Loucy (cell line): ENCODE measurements at regions not wholly inside any gene's neighbourhood (a gene's known extent, or its start where the extent isn't known, plus 50 kb on each side); places are given as distances from the start of the nearest gene placed in this dataset.
"Not testable (repeated sequence)": the region's sequence is repeated elsewhere in the genome, so short reads cannot be mapped to it uniquely, and the experiment has no call there.

ENCODE experiments used
- H2AFZ ChIP-seq: fragments of 200-600 bp; sonication (generic); 2 replicates; pipeline ENCODE4 v1.6.0; 2016; ENCODE audit warnings: antibody characterized with exemption, mild to moderate bottlenecking, low read length, moderate library complexity
- H3F3A ChIP-seq: fragments of 200-600 bp; 2 replicates; pipeline ENCODE4 v1.6.0; 2016; ENCODE audit warnings: antibody characterized with exemption, low read depth, mild to moderate bottlenecking
- H3K27me3 ChIP-seq: fragments of 200-600 bp; sonication (generic); 2 replicates; pipeline ENCODE4 v1.6.1; 2014; ENCODE audit warnings: low read length, mild to moderate bottlenecking; ENCODE audit not compliant: insufficient read depth, poor library complexity, severe bottlenecking
- H3K36me3 ChIP-seq: fragments of 200-600 bp; sonication (generic); 2 replicates; pipeline ENCODE4 v1.6.1; 2016; ENCODE audit warnings: low read length; ENCODE audit not compliant: insufficient read depth
- H3K4me1 ChIP-seq: fragments of 200-600 bp; sonication (generic); 2 replicates; pipeline ENCODE4 v1.5.1; 2014; ENCODE audit warnings: low read length, mild to moderate bottlenecking; ENCODE audit not compliant: insufficient read depth, poor library complexity, severe bottlenecking
- H3K4me2 ChIP-seq: fragments of 200-600 bp; sonication (generic); 2 replicates; pipeline ENCODE4 v1.6.0; 2014; ENCODE audit warnings: antibody characterized with exemption, low read length, low read depth, mild to moderate bottlenecking; ENCODE audit not compliant: poor library complexity, severe bottlenecking
- H3K4me3 ChIP-seq: fragments of 200-600 bp; sonication (generic); 2 replicates; pipeline ENCODE4 v1.5.1; 2014; ENCODE audit warnings: low read length, mild to moderate bottlenecking, mixed read lengths; ENCODE audit not compliant: poor library complexity, severe bottlenecking
- H3K79me2 ChIP-seq: fragments of 200-600 bp; sonication (generic); 2 replicates; pipeline ENCODE4 v1.6.1; 2014; ENCODE audit warnings: low read length; ENCODE audit not compliant: insufficient read depth
- H3K9ac ChIP-seq: fragments of 200-600 bp; sonication (generic); 2 replicates; pipeline ENCODE4 v1.6.0; 2014; ENCODE audit warnings: mild to moderate bottlenecking, low read depth, low read length, moderate library complexity; ENCODE audit not compliant: poor library complexity, severe bottlenecking
- H3K9me2 ChIP-seq: fragments of 200-600 bp; sonication (generic); replicated peaks from 2 replicates; pipeline ENCODE4 v1.6.1; 2016; ENCODE audit warnings: low read depth, low read length, mixed read lengths
- H3K9me3 ChIP-seq: fragments of 200-600 bp; sonication (generic); 2 replicates; pipeline ENCODE4 v1.6.1; 2014; ENCODE audit warnings: mild to moderate bottlenecking, antibody characterized with exemption, low read length, low read depth; ENCODE audit not compliant: insufficient read depth
- H4K20me1 ChIP-seq: fragments of 200-600 bp; sonication (generic); 2 replicates; pipeline ENCODE4 v1.6.0; 2014; ENCODE audit warnings: antibody characterized with exemption, low read length, mild to moderate bottlenecking; ENCODE audit not compliant: insufficient read depth, poor library complexity, severe bottlenecking
- EZH2phosphoT487 ChIP-seq: fragments of 200-600 bp; IDR thresholded peaks from 2 replicates; pipeline ENCODE4 v1.6.1; 2018; ENCODE audit warnings: antibody characterized with exemption, mild to moderate bottlenecking, moderate library complexity, borderline replicate concordance
- TF ChIP-seq, protein P1 (sequence below): fragments of 200-600 bp; sonication (generic); conservative IDR thresholded peaks from 2 replicates; pipeline ENCODE4 v1.5.1; 2014; ENCODE audit warnings: mild to moderate bottlenecking, antibody characterized with exemption, low read length

DNA sequence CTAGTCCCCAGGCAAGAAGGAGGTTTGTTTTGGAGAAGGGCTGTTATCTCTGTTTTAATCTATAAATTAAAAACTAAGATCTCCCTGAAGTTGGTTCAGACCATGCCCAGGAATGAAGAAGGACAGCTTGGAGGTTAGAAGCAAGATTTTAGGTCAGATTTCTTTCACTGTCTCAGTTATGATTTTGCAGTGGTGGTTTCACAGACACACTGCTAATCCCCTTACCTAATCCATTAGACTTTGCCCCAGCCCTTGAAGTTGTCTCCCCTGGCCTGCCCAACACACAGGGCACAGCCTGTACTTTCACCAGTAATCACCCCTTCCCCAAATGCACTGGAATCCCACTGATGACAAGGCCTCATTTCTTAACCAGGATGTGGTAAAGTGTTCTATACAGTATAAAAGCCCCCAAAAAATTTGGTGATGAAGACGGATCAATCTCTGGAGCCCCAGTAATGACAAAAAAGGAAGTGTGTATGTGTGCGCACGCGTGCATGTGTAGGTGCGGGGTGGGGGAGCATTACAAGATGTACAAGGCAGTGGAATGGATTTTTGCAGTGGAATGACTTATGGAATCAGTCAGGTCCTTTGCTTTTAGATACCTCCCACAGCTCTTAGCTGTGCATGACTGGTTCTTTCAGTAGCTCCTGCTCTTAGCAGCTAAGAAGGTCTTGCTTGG lies 73.1 kb upstream of the TERB2 start:
- H3K9me3 ChIP-seq, result no peaks in the 10 kb centered on the region
- no peaks in the 10 kb centered on the region for H3K4me1 ChIP-seq
- no peak overlapping the region for H3K4me3 ChIP-seq
- no peaks in the 10 kb centered on the region for H3K9me2 ChIP-seq
- H3K79me2 ChIP-seq, result no peaks in the 10 kb centered on the region
- no peak overlapping the region for H2AFZ ChIP-seq
- no peak overlapping the region for H3K9ac ChIP-seq
- TF ChIP-seq, protein P1, sequence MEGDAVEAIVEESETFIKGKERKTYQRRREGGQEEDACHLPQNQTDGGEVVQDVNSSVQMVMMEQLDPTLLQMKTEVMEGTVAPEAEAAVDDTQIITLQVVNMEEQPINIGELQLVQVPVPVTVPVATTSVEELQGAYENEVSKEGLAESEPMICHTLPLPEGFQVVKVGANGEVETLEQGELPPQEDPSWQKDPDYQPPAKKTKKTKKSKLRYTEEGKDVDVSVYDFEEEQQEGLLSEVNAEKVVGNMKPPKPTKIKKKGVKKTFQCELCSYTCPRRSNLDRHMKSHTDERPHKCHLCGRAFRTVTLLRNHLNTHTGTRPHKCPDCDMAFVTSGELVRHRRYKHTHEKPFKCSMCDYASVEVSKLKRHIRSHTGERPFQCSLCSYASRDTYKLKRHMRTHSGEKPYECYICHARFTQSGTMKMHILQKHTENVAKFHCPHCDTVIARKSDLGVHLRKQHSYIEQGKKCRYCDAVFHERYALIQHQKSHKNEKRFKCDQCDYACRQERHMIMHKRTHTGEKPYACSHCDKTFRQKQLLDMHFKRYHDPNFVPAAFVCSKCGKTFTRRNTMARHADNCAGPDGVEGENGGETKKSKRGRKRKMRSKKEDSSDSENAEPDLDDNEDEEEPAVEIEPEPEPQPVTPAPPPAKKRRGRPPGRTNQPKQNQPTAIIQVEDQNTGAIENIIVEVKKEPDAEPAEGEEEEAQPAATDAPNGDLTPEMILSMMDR, result no peak
- no peak for TF ChIP-seq EZH2phosphoT487
- H3K4me2 ChIP-seq, result no peak overlapping the region
- no peaks in the 10 kb centered on the region for H3F3A ChIP-seq
- no peaks in the 10 kb centered on the region for H4K20me1 ChIP-seq
- no peaks in the 10 kb centered on the region for H3K27me3 ChIP-seq
- no peaks in the 10 kb centered on the region for H3K36me3 ChIP-seq

DNA sequence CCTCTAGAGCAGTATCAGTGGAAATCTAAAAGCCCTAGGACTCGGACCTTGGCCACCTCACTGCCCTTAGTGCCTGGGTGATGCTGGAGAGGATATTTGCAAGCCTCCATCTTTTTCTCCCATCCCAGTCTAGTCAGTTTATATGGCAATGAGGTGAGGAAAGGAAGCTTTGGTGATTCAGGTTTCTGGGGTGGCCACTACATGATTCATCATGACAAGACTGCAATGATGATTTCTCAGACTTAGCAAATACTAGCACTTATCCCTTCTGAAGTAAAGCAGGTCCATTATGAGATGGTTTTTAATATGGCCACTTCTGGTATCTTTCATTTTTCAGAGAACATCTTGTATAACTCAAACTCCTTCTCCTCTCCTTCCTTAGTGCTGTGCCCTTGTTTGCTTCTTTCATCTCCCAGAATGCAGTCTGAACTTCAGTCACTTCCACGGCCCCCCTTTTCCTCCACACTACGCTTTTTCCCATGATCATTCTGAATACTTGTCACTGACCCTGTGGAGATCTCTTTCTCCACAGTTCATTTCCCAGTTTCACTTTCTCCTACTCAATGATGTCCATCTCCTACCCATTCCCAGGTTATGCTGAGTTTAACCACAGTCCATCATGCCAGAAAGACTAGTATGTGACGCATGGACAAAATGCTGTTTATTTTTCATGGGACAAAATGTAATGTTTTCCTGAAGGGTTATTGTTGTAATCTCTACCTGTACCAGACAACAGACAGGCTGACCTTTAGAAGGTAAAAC lies 57.4 kb upstream of the TERB2 start:
- H3K27me3 ChIP-seq, H3K9me3 ChIP-seq, H3K4me1 ChIP-seq, H3K4me2 ChIP-seq, H3K79me2 ChIP-seq, H3F3A ChIP-seq, H3K4me3 ChIP-seq, H3K9me2 ChIP-seq, H4K20me1 ChIP-seq, H3K36me3 ChIP-seq, H3K9ac ChIP-seq, H2AFZ ChIP-seq: not testable (repeated sequence)

DNA sequence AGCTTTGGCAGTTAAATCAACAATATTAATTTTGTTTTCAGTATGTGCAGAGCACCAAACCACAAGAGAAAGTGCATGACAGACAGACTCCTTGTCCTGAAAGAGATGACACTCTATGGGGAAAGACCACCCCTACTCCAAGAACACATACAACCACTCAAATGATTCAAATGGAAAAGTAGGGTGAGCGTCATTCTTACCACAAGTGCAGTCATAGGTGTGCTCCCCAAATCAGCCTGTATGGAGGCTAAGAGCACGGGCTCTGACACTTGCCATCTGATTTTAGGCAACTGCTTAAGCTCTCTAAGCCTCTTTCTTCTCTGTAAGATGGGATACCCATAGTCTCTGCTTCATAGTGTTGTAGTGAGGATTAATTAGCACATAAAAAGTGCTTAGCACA lies 56.7 kb upstream of the TERB2 start:
- not testable (repeated sequence) for H3F3A ChIP-seq, H3K9me3 ChIP-seq, H3K9me2 ChIP-seq, H3K36me3 ChIP-seq, H4K20me1 ChIP-seq, H3K4me2 ChIP-seq, H3K4me1 ChIP-seq, H3K27me3 ChIP-seq, H2AFZ ChIP-seq, H3K9ac ChIP-seq, H3K79me2 ChIP-seq, H3K4me3 ChIP-seq

DNA sequence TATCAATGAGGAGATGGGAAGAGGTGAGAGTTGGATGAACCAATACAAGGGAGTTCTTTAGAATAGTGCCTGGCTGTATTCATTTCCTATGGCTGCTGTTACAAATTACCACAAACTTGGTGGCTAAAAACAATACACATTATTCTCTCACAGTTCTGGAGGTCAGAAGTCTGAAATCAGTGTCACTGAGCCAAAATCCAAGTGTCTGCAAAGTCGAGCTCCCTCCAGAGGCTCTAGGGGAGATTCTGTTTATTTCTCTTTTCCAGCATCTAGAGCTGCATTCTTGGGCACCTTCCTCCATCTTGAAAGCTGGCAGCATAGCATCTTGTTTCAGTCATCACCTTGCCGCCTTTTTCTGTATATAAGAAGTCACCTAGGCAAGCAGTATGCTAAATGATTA lies 55.7 kb upstream of the TERB2 start:
- not testable (repeated sequence) for H3K9me3 ChIP-seq, H3K9me2 ChIP-seq, H3K9ac ChIP-seq, H3K79me2 ChIP-seq, H4K20me1 ChIP-seq, H3K36me3 ChIP-seq, H3K27me3 ChIP-seq, H2AFZ ChIP-seq, H3K4me2 ChIP-seq, H3K4me3 ChIP-seq, H3K4me1 ChIP-seq, H3F3A ChIP-seq

DNA sequence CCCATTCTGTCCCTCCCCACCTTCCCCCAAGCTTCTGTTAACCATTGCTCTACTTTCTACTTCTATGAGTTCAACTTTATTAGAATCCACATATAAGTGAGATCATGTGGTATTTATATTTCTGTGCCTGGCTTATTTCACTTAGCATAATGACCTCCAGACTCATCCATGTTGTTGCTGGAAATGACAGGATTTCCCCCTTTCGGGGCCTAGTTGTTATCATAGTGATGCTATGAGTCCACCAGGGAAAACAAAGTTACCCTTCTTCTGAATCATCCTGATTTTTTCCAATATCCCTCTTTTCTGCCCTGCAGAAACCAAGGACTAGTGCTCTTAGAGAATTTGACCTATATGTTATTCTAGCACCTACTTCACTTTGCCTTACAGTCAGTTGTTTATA lies 53.2 kb upstream of the TERB2 start:
- H3K4me3 ChIP-seq, H3K4me1 ChIP-seq: not testable (repeated sequence)

DNA sequence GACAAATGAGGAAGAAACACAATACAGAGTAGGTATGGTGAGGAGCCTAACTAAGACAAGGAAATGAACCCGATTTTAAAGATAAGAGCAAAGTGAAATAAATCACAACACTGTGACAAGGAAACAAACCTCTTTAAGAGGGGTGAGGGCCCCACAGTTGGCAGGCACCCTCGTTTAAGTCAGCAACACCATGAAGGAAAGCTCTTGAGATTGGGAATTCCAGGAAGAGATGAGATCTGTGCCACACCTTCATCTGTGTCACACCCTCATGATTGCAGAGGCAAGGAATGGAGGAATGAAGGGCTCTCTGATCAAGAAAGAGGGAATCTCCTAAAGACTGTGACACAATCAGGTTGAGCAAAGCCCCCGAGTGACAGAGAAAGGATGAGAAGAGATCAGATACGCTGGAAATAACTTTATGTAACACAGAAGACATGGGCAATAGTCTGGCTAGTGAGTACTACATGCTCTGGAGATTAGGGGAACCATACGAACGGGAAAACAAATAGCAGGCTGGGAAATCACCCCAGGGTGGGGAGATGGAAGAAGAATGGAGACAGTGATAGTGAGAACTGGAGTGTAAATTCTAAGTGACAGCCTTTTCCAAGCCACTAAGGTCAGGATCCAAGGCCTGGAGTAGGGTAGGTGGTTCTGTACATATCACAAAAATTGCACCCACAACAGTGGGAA lies 51.7 kb upstream of the TERB2 start:
- H3K4me1 ChIP-seq, H3K4me2 ChIP-seq, H3K9ac ChIP-seq, H2AFZ ChIP-seq, H3F3A ChIP-seq, H3K27me3 ChIP-seq, H3K9me3 ChIP-seq, H3K36me3 ChIP-seq, H3K79me2 ChIP-seq, H3K9me2 ChIP-seq, H3K4me3 ChIP-seq, H4K20me1 ChIP-seq: not testable (repeated sequence)

More for the DNA sequence above, 53.2 kb upstream of the TERB2 start:
- H3K9me2 ChIP-seq, H3K9me3 ChIP-seq, H3K9ac ChIP-seq, H2AFZ ChIP-seq, H3K79me2 ChIP-seq, H3K4me2 ChIP-seq, H4K20me1 ChIP-seq, H3K27me3 ChIP-seq, H3K36me3 ChIP-seq, H3F3A ChIP-seq: not testable (repeated sequence)
